ENCODE measurements at regions not wholly inside any gene's neighbourhood (a gene's known extent, or its start where the extent isn't known, plus 50 kb on each side); places are given as distances from the start of the nearest gene placed in this dataset.

DNA sequence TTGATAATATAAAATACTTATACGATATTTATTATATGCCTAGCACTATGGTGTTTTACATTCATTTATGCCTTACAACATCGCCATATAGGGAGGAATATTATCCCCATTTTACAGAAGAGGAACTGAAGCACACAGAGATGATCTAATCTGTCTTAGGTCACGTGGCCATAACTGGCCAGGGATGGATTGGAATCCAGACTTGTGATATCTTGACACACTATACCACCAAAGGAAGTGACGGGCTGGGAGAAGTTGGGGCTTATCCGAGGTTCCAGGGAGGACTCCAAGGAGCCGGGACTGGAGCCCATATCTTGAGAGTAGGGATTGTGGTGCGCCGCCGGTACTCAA is 129.8 kb downstream of the TMEM174 start:
- peak; percentile 30 for DNase-seq (ENCODE audit: low spot score)

DNA sequence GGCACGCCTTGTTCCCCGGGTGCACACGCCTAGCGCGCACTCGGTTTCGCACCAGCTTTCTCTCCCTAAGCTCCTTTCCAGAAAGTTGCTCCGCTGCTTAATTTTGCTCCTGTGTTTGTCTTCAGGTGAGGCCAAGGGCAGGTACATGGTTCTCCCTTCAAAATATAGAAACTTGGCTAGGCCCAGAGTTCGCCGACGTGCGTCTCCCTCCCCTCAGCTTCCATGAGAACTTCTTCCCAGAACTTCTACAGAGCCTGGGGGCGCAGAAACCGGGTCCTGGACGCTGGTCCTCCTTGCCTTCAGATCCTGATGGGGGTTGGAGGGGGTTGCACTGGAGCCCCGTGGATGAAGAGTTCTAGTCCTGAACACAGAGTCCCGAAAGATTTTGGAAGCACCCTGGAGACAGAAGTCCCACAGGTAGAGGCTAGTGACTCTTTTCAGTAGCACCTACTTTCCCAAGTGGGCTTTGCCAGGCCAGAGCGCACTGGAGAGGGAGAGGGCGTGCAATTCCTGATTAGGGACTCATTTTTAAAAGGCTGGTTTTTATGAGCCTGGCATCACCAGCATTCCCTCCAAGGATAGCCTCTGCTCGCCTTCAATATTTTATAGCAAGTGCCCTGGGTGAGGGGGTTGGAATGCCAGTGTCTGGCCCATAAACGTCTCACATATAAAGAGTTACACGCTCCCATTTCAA is 128.4 kb downstream of the TMEM174 start:
- no peak for TF ChIP-seq CTCF (IDR thresholded peaks at IDR 0.05; ENCODE audit: extremely low read depth, missing control alignments)

More for the DNA sequence above, 129.8 kb downstream of the TMEM174 start:
- TF ChIP-seq CTCF (IDR thresholded peaks at IDR 0.05; ENCODE audit: extremely low read depth, missing control alignments): no peak

GRCh38 chr5:73300337-73301207 is 127.6 kb downstream of the TMEM174 start:
- TF ChIP-seq CTCF (IDR thresholded peaks at IDR 0.05; ENCODE audit: extremely low read depth, missing control alignments): no peak
- DNase-seq (ENCODE audit: low spot score): no peak

More for the DNA sequence above, 128.4 kb downstream of the TMEM174 start:
- DNase-seq (ENCODE audit: low spot score): no peak

DNA sequence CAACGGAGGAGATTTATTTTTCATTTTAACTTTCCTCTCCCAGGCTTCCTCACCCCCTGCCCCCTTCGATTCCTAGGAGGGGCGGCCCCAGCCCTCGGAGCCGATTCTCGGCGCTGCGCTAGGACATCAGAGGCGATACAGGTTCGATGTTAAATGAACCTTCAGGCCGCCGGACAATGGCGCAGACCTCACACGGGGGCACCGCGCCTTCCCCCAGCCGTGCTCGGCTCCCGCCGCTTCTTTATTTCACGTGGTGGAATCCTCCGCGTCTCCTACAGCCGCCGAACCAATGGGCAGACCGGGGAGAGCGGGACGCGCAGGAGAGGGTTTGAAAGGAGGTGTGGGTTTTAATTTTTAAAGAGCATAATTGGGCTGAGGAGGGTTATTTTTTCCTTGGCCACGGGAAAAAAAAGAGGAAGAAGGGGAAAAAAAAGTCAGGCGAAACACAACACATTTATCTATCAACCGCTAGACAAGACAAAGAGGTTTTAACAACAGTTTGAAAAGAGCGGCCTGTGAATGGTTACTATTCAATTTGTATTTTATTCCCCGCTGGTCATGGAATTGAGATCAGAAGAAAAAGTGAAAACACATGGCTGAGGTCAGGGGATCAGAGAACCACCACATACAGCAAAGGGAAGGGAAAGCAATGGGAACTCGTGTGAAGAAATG is 126.8 kb downstream of the TMEM174 start:
- DNase-seq (ENCODE audit: low spot score): peak; percentile 27
- no peak for TF ChIP-seq CTCF (IDR thresholded peaks at IDR 0.05; ENCODE audit: extremely low read depth, missing control alignments)

- no peak for TF ChIP-seq CTCF (IDR thresholded peaks at IDR 0.05; ENCODE audit: extremely low read depth, missing control alignments)
- peak; percentile 51 for DNase-seq (ENCODE audit: low spot score)
Measured at GRCh38 chr5:73298772-73299630, 126.0 kb downstream of the TMEM174 start.

- peak; percentile 32 for DNase-seq (ENCODE audit: low spot score)
Measured at GRCh38 chr5:73298251-73298771, 125.3 kb downstream of the TMEM174 start.

More at GRCh38 chr5:73298251-73298771, 125.3 kb downstream of the TMEM174 start:
- TF ChIP-seq CTCF (IDR thresholded peaks at IDR 0.05; ENCODE audit: extremely low read depth, missing control alignments): no peak
